GM18873 (cell line): ENCODE measurements at regions not wholly inside any gene's neighbourhood (a gene's known extent, or its start where the extent isn't known, plus 50 kb on each side); places are given as distances from the start of the nearest gene placed in this dataset.
"Not testable (repeated sequence)": the region's sequence is repeated elsewhere in the genome, so short reads cannot be mapped to it uniquely, and the experiment has no call there.

Experiments used
- ATAC-seq: cut with Tn5 transposase; IDR thresholded peaks from one replicate; pipeline ENCODE4 v1.9.1; 2021; ENCODE audit warnings: mild to moderate bottlenecking, moderate library complexity, moderate number of reproducible peaks; ENCODE audit not compliant: unreplicated experiment, low FRiP score

DNA sequence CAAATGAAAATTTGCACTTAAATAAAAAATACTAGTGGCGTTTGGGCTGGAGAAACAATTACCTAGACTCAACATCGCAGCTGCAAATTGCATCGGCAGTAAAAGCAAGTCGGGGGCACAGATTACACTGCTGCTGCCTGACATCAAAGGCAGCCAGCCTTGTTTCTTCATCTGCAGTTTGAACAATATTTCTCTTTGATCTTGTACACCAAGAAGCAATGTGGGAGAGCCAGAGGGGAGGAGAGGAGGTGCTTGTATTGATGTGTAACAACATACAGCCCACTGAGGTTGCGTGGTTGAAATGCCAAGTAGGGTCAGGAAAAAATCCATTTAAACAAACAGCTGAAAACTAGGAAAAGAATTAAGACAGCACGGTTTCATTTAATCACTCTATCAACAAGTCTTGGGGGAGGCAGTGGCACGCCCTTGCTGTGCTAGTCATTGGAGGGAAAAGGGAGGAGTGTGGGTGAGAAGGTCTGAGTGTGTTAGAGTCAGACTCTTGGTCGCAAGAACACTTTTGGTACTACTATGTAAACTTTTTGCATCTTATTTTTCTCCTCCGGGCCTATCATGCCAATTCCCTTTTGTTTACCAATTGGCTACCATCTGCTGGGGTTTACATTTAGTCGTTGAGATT is 456.5 kb downstream of the OMA1 start:
- no peak for ATAC-seq

DNA sequence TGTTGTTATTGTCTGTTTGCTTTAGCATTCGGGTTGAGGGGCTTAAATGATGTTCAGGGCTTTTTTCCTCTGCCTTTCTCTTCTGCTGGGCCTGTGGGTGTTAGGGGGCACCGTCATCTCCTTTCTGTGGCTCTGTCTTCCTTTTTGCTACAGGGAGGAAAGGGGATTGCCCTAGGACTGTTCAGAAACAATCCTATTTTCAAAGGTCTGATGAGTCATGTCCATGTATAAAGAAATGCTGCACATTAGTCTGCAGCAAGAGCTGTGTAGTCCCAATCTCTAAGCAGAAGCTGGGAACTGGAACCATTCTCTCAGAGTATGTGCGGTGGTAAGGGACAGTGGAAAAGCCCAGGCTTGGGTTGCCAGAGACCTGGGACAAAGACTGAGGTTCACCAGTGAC is 462.3 kb downstream of the OMA1 start:
- no peak for ATAC-seq

DNA sequence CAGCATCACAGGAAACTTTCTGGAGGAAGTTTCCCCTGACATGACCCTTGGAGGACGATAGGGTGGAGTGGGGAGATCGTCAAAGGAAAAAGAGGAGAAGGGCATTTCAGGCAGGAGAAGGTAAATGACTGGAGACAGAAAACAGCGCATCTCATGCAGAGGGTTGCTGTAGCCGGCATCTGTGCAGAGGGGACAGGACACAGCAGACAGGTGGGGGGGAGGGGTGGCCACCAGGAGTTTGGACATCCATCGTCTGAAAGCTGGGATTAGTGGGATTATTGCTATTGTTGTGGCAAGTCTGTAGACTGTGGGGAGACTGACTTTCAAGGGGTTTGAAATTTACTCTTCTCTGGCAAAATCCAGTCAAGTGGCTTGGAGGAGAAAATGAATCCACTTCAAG is 463.9 kb downstream of the OMA1 start:
- no peak for ATAC-seq

DNA sequence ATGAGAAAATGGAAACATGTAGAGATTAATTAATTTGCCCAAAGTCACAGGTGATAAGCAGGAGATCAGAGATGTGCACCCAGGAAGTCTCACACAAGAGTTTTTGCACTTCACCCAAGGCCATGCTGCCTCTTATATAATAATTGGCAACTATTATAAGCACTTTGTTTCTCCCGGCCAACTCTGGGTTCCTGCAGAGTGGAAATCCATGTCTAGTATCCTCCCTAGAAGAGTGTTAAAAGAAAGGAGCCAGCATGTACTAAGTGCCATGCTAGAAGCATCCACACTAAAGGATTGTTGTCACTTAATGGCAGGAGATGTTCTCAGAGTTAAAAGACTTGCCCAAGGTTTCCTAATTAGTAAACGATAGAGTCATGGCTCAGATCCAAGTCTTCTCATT is 470.3 kb downstream of the OMA1 start:
- no peak for ATAC-seq

DNA sequence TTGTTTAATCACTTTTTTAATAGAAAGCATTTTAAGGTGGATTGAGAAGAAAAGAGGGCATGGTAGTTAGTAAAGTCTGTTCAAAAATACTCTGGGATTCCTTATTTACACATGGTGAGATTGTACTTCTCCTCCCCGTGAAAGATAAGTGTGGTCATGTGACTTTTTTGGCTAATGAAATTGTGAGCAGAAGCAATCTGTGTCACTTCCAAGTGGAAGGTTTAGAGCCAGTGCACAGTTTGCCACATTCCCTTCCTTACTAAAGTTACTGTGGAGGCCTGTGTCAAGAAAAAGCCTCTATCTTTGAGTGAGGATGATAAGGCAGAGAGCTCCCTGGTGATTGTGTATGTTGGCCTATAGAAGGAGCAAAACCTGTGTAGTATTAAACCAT is 471.3 kb downstream of the OMA1 start:
- no peak for ATAC-seq

DNA sequence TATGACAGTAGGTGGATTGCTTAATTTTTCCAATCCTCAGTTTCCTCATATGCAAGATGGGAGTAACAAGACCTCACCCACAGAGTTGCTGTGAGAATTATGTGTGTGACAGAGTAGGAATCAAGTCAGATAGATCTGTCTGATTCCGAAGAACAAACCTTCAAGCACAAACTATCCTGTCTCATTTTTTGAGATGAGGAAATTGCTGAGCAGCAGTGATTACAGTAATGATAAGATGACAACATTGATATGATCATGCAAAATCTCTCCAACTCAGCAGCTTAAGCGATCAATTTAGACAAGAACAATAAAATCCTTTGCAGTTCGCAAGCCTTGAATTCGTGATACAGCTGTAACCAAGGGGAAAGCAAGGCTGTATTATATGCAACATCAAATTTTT is 474.1 kb downstream of the OMA1 start:
- ATAC-seq = no peak

DNA sequence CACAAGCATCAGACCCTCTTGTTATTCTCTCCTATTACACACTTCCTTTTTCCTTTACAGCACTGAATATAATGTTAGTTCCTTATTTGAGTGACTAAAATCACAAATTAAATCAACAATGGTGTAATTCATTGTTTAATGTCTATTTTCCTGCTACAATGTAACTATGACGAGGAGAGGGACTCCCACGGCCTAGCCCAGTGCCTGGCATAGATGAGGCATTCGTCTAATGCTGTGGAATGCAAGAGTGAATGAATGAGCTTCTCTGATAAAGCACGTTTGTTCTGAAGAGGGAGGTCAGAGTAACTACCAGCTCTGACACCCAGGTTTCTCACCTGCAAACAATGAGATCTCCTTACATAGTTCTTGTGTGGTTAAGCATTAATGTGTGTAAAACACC is 479.4 kb downstream of the OMA1 start:
- ATAC-seq = no peak

DNA sequence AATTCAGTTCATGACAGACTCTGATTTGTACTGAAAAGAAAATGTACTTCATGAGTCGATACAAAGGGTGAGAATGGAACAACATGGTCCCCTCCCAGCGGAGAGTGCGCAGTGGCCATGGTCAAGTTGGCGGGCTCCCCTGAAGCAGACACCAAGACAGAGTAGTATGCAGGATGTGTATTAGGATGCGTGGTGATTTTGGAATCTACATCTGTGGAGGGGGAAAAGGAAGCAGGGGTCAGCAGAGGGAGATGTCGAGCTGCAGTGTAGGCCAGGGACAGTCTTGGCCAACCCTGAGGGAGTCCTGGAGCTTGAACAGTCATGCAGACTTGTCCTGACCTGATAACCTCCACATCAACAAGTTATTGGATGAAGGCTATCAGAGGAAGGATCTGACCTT is 481.0 kb downstream of the OMA1 start:
- ATAC-seq = no peak

DNA sequence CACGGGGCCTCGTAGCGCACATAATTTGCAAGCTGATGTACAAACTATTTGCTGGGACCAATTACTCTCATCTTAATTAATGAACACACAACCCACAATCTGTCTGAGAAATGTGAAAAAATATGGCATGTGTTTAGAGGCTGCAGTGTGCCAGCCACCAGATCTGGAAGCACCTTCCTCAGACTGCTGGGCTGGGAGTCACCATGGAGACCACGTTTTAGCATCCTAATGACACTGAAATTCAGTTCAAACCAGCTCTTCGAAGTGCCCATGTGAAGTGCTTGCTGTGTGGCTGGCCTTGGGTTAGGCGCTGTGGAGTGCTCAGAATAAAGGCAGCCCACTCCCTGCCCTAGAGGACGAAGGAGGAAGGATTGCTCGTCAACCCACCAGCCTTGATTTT is 482.4 kb downstream of the OMA1 start:
- no peak for ATAC-seq

DNA sequence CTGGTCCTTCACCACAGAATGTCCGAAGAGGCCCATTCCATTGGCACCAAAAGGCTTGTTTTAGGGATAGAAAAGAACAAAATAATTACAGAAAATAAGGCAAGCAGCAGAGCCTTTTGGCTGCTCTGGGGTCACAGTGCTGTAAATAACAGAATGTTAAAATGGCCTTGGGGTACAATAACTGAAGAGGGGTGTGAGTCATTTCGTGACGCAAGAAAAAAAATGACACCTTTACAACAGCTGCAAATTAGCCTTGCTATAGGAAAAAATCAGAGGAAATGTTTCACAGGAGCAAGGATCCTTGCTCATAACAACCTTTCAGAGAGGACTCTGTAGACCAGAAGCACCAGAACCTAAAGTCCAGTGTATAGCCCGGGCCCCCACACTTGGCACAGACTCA is 483.4 kb downstream of the OMA1 start:
- no peak for ATAC-seq

DNA sequence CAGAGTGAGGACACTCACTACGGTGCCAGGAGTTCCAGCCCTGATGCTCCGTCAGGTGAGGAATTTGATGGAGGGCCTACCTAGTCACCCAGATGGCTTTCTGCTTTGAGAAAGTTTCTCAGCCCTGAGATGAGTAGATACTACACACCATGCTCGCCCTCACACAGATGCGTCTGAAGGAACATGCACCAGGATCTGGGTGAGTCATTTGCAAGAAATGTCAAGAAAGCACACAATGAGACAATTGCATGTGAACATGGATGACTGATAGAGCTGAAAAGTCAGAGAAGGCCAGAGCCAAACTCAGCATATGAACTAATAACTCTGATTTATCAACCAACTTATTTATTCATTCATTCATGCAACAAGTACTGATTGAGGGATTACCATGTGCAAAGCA is 483.9 kb downstream of the OMA1 start:
- ATAC-seq = no peak

DNA sequence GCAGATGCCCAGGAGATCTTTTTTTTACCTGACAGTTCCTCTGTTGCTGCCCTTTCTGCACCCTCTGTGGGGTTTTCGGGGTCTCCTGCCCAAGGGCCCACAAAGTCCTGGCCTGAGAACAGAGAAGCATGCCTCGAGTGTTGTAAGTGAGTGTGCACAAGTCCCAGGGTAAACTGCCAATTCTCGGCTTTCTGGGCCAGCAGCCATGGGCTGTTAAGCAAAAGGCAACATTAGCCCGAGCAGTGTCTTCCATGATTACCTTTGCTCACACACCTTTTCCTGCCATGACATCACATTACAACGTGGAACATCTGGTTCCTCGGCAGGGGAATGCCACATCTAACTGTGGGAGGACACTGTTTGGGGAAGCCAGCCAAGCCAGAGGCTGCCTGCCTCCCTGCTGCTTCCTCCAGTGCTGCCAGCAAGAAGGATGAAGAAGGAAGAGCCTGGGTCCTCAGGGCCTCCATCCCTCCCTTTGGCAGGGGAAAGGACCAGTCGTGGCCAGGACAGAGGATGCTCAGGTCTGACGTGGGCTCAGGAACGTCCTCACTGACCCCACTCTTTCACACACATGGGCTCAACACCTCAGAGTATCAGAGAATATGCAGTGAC is 485.9 kb downstream of the OMA1 start:
- ATAC-seq = no peak

DNA sequence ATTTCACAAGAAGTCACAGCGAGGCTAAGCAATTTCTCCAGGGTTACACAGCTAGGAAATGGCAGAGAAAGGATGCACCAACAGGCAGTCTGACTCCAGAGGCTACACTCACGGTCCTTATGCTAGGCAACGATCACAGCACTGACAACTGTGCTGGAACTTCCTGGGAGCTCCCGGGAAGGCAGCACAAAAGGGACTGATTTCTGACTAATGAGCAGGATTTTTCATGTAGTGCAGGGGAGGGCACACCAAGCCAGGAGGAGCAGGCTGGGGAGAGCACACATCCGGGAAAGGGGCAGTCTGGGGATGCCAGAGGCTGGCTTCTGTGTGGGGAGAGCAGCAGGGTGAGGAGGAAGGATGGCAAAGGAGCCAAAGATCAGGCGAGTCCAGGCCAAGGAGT is 486.7 kb downstream of the OMA1 start:
- no peak for ATAC-seq

DNA sequence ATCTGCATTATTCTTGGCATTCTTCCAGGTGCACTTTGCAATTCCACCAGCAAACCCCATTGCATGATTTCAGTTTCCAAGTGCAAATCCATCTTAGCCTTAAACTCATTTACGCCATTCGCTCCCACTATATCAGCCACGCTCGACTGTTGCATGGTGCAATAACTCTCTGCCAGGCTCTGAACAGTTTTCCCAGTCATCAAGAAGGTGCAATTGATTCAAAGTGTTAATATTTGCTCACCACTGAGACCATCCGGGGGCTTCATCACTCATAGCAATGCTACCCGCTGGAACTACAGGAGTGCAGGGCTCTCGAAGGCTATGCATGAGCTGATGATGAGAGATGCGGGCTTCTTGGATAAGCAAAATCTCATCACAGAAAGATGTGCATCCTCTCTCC is 488.2 kb downstream of the OMA1 start:
- ATAC-seq = no peak

DNA sequence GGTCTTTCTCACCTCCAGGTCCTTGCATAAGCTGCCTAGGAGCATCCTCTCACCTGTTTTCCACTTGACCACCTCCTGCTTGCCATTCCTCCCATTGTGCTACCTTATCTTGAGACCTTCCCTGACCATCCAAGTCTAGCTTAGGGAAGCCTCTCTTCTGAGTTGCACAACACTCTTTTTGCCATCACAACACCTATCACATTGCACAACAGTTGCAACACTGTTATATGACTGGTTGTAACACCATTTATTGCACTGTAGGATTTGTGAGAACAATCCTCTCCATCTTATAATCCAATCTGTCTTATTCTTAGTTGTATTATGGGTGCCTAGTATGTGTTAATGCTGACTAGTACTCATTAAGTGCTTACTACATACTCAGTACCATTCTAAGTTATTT is 488.7 kb downstream of the OMA1 start:
- ATAC-seq = no peak

DNA sequence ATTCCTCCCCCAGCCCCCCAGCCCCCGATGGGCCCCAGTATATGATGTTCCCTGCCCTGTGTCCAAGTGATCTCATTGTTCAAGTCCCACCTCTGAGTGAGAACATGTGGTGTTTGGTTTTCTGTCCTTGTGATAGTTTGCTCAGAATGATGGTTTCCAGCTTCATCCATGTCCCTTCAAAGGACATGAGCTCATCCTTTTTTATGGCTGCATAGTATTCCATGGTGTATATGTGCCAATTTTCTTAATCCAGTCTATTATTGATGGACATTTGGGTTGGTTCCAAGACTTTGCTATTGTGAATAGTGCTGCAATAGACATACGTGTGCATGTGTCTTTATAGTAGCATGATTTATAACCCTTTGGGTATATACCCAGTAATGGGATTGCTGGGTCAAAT is 495.3 kb downstream of the OMA1 start:
- ATAC-seq = not testable (repeated sequence)

DNA sequence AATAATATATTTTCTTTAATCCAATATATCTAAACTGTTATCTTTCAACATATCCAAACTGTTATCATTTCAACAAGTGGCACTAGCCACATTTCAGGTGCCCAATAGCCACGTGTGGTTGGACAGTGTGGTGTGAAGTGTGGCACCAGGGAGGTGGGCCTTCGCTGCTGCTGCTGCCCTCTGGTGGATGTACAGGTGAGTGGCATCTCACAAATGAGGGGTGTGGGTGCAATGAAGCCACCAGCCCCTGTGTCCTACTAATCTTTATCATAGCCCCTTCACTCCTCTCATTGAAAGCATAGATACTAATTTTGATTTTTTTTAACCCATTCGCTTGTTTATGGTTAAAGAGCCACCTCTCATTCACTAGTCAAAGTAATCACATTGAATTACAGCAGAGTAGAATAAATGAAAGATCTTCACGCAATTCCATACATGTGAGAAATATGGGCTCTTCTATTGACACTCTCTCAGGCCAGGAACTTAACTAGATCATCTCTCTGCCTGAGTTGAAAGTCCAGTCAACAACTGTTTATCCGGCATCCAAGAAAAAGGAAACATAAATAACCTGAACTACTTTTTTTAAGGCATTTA is 499.2 kb downstream of the OMA1 start:
- ATAC-seq = no peak

DNA sequence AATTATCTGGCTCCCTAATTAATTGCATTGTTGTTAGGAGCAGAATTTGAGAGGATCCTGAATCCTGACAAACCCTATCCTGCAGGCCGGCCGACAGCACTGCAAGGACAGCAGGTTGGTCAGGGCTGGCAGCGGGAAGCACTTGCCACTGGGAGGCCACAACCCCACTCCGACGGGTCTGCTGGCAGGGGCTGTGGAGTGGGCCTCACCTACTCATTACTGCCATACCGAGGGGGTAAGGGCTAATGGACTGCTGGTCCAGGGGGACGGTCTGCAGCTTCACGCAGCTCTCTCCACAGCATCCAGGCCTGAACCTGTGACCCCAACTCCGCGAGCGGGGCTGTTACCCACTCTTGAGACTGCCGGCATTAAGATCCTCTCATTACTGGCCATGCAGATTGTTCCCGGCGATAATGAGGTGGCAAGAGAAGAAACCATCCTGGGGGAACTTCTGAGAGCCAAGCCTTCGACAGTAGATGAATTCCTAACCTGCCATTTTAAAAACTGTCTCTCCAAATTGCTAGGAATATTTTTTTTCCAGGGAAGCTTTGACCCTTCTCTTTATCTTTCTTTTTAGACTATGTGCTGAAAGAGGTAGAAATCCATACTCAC is 501.3 kb downstream of the OMA1 start:
- no peak for ATAC-seq

DNA sequence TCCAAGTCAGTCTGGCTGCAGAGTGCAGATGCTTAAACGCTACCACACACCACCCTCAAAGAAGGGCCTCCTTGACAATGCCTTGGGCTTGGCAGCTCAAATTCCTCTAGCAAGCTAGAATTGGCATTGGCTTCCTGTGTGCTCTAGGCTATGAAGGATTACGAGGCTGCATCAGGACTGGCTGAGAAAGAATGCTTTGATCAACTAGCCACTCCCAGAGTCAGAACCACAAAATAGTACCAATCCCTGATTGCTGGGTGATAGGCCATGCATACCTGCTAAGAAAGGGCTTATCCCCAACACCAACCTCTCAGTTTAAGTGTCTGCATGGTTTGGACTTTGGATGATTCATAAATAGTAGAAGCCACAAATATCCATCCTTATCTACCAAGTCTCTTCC is 504.9 kb downstream of the OMA1 start:
- no peak for ATAC-seq

DNA sequence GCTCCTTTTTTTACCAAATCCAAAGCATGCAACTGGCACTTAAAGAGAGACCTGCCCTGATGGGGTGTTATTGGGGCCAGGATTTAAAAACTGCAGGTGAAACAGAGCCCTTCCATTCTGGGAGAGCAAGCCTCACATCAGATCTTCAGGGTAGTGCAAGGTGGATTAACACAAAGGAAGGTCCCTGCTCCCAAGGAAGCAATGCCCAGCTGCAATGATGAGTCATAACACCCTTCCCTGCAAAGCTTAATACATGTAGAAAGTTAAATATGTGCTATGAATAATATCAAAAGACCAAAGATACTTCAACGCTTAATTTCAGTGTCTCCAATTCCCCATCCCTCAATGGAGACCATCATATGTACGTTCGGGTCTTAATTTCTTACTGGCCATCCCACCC is 508.0 kb downstream of the OMA1 start:
- no peak for ATAC-seq

DNA sequence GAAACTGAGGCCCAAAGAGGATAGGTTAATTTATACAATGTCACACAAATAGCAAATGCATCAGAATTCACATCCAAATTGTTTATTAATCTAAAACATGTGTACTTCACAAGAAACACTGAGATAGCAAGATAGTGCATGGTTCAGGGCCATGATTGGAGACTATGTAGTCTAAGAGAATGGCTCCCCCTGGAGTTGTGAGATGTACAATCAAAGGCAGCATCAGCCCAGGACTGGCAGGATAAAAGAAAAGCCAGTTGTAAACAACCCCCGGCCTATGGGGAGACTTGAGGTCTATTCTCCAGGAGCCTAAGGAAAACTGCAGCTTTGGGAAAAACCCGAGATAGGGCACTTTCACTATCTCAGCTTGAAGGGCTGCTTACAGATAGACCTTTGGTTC is 511.0 kb downstream of the OMA1 start:
- no peak for ATAC-seq

DNA sequence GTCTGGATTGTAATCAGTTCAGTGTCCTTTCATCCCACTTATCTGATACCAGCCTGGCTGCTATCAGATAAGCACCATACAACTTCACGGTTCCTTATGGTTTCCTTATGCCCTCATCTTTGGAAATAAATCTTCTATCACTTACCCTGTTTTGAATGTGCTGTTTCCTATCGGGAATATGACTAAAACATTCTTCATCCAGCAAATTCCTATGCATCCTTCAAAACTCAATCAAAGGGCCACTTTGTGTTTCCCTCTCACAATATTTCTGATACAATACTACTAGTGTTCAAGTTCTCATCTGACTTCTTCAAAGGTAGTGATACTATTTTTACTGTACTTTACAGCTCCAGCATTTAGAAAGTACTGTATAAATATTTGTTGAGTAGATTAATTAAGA is 513.2 kb downstream of the OMA1 start:
- ATAC-seq = no peak
